ENCODE measurements at regions not wholly inside any gene's neighbourhood (a gene's known extent, or its start where the extent isn't known, plus 50 kb on each side); places are given as distances from the start of the nearest gene placed in this dataset.

GRCh38 chr2:150214626-150215025 lies 272.8 kb downstream of the RND3 start:
- TF ChIP-seq CTCF (conservative IDR thresholded peaks at IDR 0.05; ENCODE audit: low read depth, low read length) (no peak), EZH2 (IDR thresholded peaks at IDR 0.05; ENCODE audit: low read length, unreplicated experiment) (no peak), EZH2phosphoT487 (IDR thresholded peaks at IDR 0.05; ENCODE audit: borderline replicate concordance, low read length) (no peak)

Measured in PC-3 (cell line).